ENCODE measurements at regions not wholly inside any gene's neighbourhood (a gene's known extent, or its start where the extent isn't known, plus 50 kb on each side); places are given as distances from the start of the nearest gene placed in this dataset.

DNA sequence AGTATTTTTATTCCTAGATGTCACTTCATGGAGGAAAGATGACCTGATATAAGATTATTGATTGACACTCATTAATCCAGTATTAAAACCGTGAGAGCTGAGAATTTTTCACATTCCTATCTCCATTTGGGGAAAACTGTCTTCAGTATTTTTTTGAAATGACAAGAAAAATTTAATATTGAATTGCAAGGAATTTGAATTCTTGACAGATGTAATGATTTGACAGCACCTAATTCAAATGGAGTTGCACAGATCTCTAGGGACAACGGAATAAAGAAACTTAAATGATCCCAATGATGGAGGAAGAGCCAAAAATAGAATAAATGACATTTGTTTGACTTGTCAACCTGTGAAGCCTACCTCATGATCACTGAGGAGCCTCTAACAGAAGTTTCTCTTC is 1591.4 kb downstream of the HACE1 start:
- TF ChIP-seq SUZ12 (IDR thresholded peaks at IDR 0.05) (no peak), SP1 (IDR thresholded peaks at IDR 0.05) (no peak), FOXK2 (IDR thresholded peaks at IDR 0.05) (no peak), FOXM1 (IDR thresholded peaks at IDR 0.05; ENCODE audit: borderline replicate concordance) (no peak), ELF4 (IDR thresholded peaks at IDR 0.05) (no peak), BHLHE40 (IDR thresholded peaks at IDR 0.05; ENCODE audit: borderline replicate concordance) (no peak), ZNF384 (IDR thresholded peaks at IDR 0.05) (no peak)
